ENCODE measurements at regions not wholly inside any gene's neighbourhood (a gene's known extent, or its start where the extent isn't known, plus 50 kb on each side); places are given as distances from the start of the nearest gene placed in this dataset.
A peak's percentile ranks its signal among the peaks of the same experiment; 100 is the strongest.

DNA sequence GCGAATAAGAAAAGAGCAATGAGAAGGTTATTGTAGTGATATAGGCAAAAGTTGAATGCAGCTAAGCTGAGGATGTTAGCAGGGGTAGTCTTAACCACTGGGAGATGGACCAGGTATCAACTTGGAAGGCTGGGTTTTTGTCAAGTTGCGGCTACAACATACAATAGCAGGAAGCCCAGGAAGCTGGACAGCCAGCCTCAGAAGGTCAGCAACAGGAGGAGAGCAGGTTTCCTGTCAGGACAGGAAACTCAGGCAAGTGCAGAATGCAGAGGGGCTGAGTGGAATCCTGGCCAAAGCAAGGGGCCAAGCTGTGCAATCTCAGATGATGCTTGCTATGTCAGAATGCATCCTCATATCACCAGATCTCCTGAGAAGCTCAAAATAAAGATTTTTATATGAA is 530.0 kb upstream of the ID2 start:
- peaks cover 0 to 11% (median 3%) of the 10 kb centered on the region in 4 donors for H3K4me1 ChIP-seq
- TF ChIP-seq POLR2A (IDR thresholded peaks at IDR 0.05; ENCODE audit: low read depth) (no peak), CTCF (IDR thresholded peaks at IDR 0.05) (no peak), EP300 (IDR thresholded peaks at IDR 0.05) (no peak), POLR2AphosphoS5 (IDR thresholded peaks at IDR 0.05) (no peak)
- DNase-seq (ENCODE audit: extremely low spot score) = no peak
- H3K27me3 ChIP-seq = no peaks in the 10 kb centered on the region
- H3K4me3 ChIP-seq = no peak overlapping the region
- 100% methylated on average over 2 of the region's 2 CpGs for WGBS
- peaks cover 0 to under 1% (median 0%) of the 10 kb centered on the region in 4 donors for H3K9me3 ChIP-seq
- H3K36me3 ChIP-seq = no peaks in the 10 kb centered on the region
- H3K27ac ChIP-seq (replicated peaks in 1 of 4) = no peak overlapping the region
- intact Hi-C loops (cut with DNase I) = no loop called here

GRCh38 chr2:8152392-8153257 is 529.2 kb upstream of the ID2 start:
- peaks cover 0 to 6% (median 0%) of the 10 kb centered on the region in 4 donors for H3K9me3 ChIP-seq
- H3K27ac ChIP-seq (replicated peaks in 1 of 4) = no peak overlapping the region
- TF ChIP-seq CTCF (IDR thresholded peaks at IDR 0.05) (no peak), POLR2A (IDR thresholded peaks at IDR 0.05; ENCODE audit: low read depth) (no peak), EP300 (IDR thresholded peaks at IDR 0.05) (no peak), POLR2AphosphoS5 (IDR thresholded peaks at IDR 0.05) (no peak)
- peak; percentile 78 for DNase-seq (ENCODE audit: extremely low spot score)
- H3K4me1 ChIP-seq = peaks cover 0 to 11% (median 3%) of the 10 kb centered on the region in 4 donors
- H3K27me3 ChIP-seq = no peaks in the 10 kb centered on the region
- 84% methylated on average over 9 of the region's 11 CpGs for WGBS
- no peak overlapping the region for H3K4me3 ChIP-seq
- intact Hi-C loops (cut with DNase I) = no loop called here
- no peaks in the 10 kb centered on the region for H3K36me3 ChIP-seq

- no peak overlapping the region for H3K27ac ChIP-seq (replicated peaks in 1 of 4)
- DNase-seq (ENCODE audit: extremely low spot score) = peak; percentile 66
- H3K36me3 ChIP-seq = no peaks in the 10 kb centered on the region
- no peak for TF ChIP-seq CTCF (IDR thresholded peaks at IDR 0.05)
- TF ChIP-seq POLR2AphosphoS5 (IDR thresholded peaks at IDR 0.05) = no peak
- TF ChIP-seq EP300 (IDR thresholded peaks at IDR 0.05) = no peak
- no peak for TF ChIP-seq POLR2A (IDR thresholded peaks at IDR 0.05; ENCODE audit: low read depth)
- intact Hi-C loops (cut with DNase I) = no loop called here
- WGBS = 97% methylated on average over 8 of the region's 8 CpGs
- H3K27me3 ChIP-seq = no peaks in the 10 kb centered on the region
- no peak overlapping the region for H3K4me3 ChIP-seq
- H3K4me1 ChIP-seq = peaks cover 0 to 11% (median 3%) of the 10 kb centered on the region in 4 donors
- peaks cover 0 to 6% (median 0%) of the 10 kb centered on the region in 4 donors for H3K9me3 ChIP-seq
Measured at GRCh38 chr2:8153258-8153718, 528.6 kb upstream of the ID2 start.

DNA sequence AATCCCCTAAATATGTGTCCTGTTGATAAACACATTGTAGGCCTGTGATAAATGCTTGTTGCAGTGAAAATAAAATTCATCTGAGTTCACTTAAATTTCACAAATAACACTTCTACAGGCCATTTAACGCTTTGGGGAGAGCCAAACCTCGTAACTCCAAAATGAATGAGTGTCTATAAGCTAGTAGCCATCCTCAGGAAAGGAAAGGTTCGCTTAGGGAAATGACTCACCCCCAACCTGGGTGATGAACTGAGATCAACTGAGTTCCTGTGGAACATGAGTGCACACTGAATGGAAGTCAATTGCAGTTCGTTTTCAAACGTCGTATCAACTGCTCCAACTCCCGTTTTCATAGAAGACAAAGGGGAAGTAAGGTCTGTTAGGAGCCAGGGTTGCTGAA is 527.6 kb upstream of the ID2 start:
- Histone ChIP-seq H3K4me3 (no peak overlapping the region), H3K27ac (replicated peaks in 1 of 4) (no peak overlapping the region), H3K36me3 (no peaks in the 10 kb centered on the region), H3K27me3 (no peaks in the 10 kb centered on the region), H3K9me3 (peaks cover 0 to 6% (median 0%) of the 10 kb centered on the region in 4 donors), H3K4me1 (peaks cover 0 to 10% (median 3%) of the 10 kb centered on the region in 4 donors)
- no peak for TF ChIP-seq POLR2AphosphoS5 (IDR thresholded peaks at IDR 0.05)
- intact Hi-C loops (cut with DNase I) = no loop called here
- WGBS = 83% methylated on average over 7 of the region's 7 CpGs
- DNase-seq (ENCODE audit: extremely low spot score) = no peak

- no peak overlapping the region for H3K4me3 ChIP-seq
- no peaks in the 10 kb centered on the region for H3K36me3 ChIP-seq
- H3K9me3 ChIP-seq = peaks cover 0 to 6% (median 0%) of the 10 kb centered on the region in 4 donors
- TF ChIP-seq CTCF (IDR thresholded peaks at IDR 0.05) = no peak
- TF ChIP-seq POLR2AphosphoS5 (IDR thresholded peaks at IDR 0.05) = no peak
- TF ChIP-seq EP300 (IDR thresholded peaks at IDR 0.05) = no peak
- no peak for TF ChIP-seq POLR2A (IDR thresholded peaks at IDR 0.05; ENCODE audit: low read depth)
- H3K27me3 ChIP-seq = no peaks in the 10 kb centered on the region
- no peak for DNase-seq (ENCODE audit: extremely low spot score)
- H3K27ac ChIP-seq (replicated peaks in 1 of 4) = no peak overlapping the region
- H3K4me1 ChIP-seq = peaks cover 0 to 4% (median 1%) of the 10 kb centered on the region in 4 donors
- 96% methylated on average over 6 of the region's 6 CpGs for WGBS
- intact Hi-C loops (cut with DNase I) = no loop called here
Measured at GRCh38 chr2:8154936-8155335, 526.9 kb upstream of the ID2 start.

Measured in esophagus muscularis mucosa (tissue), 4 donors.